ENCODE measurements at regions not wholly inside any gene's neighbourhood (a gene's known extent, or its start where the extent isn't known, plus 50 kb on each side); places are given as distances from the start of the nearest gene placed in this dataset.
"Not testable (repeated sequence)": the region's sequence is repeated elsewhere in the genome, so short reads cannot be mapped to it uniquely, and the experiment has no call there.

DNA sequence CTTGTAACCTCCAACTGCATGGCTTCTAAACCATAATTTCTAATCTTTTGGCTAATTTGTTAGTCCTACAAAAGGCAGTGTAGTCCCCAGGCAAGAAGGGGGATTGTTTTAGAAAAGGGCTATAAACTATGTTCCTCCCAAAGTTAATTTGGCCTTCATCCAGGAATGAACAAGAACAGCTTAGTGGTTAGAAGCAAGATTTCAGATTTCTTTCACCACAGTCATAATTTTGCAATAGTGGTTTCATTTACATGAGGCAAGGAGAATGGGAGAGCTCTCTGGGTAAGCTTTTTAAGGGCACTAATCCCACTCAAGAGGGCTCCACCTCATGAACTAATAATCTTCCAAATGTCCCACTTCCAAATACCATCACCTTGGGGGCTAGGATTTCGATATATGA, 1353.9 kb downstream of the NCAM2 start:
- 71 to 85% methylated on average over 1 of the region's 1 CpG for WGBS, 2 donors
- Histone ChIP-seq H3K27ac (no peak overlapping the region), H3K36me3 (no peaks in the 10 kb centered on the region), H3K27me3 (no peaks in the 10 kb centered on the region), H3K9me3 (no peaks in the 10 kb centered on the region), H3K4me1 (no peaks in the 10 kb centered on the region), H3K4me3 (no peak overlapping the region)
- no peak for DNase-seq
- no peak for ATAC-seq (ENCODE audit: low FRiP score in 2 of 2)
- TF ChIP-seq EP300 (IDR thresholded peaks at IDR 0.05), result no peak
- no peak for TF ChIP-seq CTCF (IDR thresholded peaks at IDR 0.05)
- TF ChIP-seq POLR2AphosphoS5 (IDR thresholded peaks at IDR 0.05), result no peak
- no peak for TF ChIP-seq POLR2A (IDR thresholded peaks at IDR 0.05)

DNA sequence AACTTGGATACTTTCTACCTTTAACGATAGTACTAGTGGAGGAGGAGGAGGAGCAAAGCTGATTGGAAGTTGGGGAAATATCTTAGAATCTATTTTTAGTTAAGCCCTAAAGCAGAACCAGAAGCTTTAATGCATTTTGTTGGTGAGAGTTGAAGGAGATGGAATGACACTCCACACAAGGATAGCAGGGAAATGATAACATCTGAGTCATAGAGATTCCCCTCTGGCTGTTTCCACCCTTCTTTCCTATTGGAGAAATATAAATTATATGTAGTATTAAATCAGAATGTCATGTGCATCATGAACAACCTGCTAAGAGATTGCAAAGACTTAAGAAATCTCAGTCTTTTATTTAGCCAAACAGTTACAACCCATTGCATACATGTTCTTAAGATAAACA, 1357.7 kb downstream of the NCAM2 start:
- no peak overlapping the region for H3K27ac ChIP-seq
- no peaks in the 10 kb centered on the region for H3K27me3 ChIP-seq
- no peaks in the 10 kb centered on the region for H3K9me3 ChIP-seq
- H3K4me3 ChIP-seq, result no peak overlapping the region
- DNase-seq (no peak), ATAC-seq (ENCODE audit: low FRiP score in 2 of 2) (no peak)
- H3K36me3 ChIP-seq, result no peaks in the 10 kb centered on the region
- no peak for TF ChIP-seq CTCF (IDR thresholded peaks at IDR 0.05)
- TF ChIP-seq POLR2AphosphoS5 (IDR thresholded peaks at IDR 0.05), result no peak
- TF ChIP-seq EP300 (IDR thresholded peaks at IDR 0.05), result no peak
- no peak for TF ChIP-seq POLR2A (IDR thresholded peaks at IDR 0.05)
- WGBS, 2 donors, result 88 to 91% methylated on average over 1 of the region's 1 CpG
- no peaks in the 10 kb centered on the region for H3K4me1 ChIP-seq

- no peak for TF ChIP-seq CTCF (IDR thresholded peaks at IDR 0.05)
- no peak for TF ChIP-seq POLR2AphosphoS5 (IDR thresholded peaks at IDR 0.05)
- no peak for TF ChIP-seq POLR2A (IDR thresholded peaks at IDR 0.05)
- no peak for TF ChIP-seq EP300 (IDR thresholded peaks at IDR 0.05)
- Histone ChIP-seq H3K4me3 (no peak overlapping the region), H3K36me3 (no peaks in the 10 kb centered on the region), H3K27ac (no peak overlapping the region), H3K27me3 (no peaks in the 10 kb centered on the region), H3K9me3 (no peaks in the 10 kb centered on the region), H3K4me1 (no peaks in the 10 kb centered on the region)
- WGBS, 2 donors, result 63 to 65% methylated on average over 4 of the region's 4 CpGs
- DNase-seq (no peak), ATAC-seq (ENCODE audit: low FRiP score in 2 of 2) (no peak)
Observed at GRCh38 chr21:22356663-22357062, 1358.5 kb downstream of the NCAM2 start.

GRCh38 chr21:22359599-22359998, 1361.4 kb downstream of the NCAM2 start:
- 79 to 93% methylated on average over 5 of the region's 5 CpGs for WGBS, 2 donors

GRCh38 chr21:22363504-22363903, 1365.3 kb downstream of the NCAM2 start:
- no peaks in the 10 kb centered on the region for H3K4me1 ChIP-seq
- TF ChIP-seq POLR2A (IDR thresholded peaks at IDR 0.05) (no peak), CTCF (IDR thresholded peaks at IDR 0.05) (no peak), EP300 (IDR thresholded peaks at IDR 0.05) (no peak)
- no peak for DNase-seq

More at GRCh38 chr21:22359599-22359998, 1361.4 kb downstream of the NCAM2 start:
- not testable (repeated sequence) for H3K36me3 ChIP-seq; H3K9me3 ChIP-seq; H3K4me3 ChIP-seq; H3K27ac ChIP-seq; DNase-seq; H3K27me3 ChIP-seq; H3K4me1 ChIP-seq; ATAC-seq (ENCODE audit: low FRiP score in 2 of 2)

More at GRCh38 chr21:22363504-22363903, 1365.3 kb downstream of the NCAM2 start:
- no peaks in the 10 kb centered on the region for H3K27me3 ChIP-seq
- no peaks in the 10 kb centered on the region for H3K36me3 ChIP-seq
- ATAC-seq (ENCODE audit: low FRiP score in 2 of 2), result no peak
- H3K9me3 ChIP-seq, result no peaks in the 10 kb centered on the region
- H3K4me3 ChIP-seq, result no peak overlapping the region
- WGBS, 2 donors, result 80 to 97% methylated on average over 3 to 7 of the region's 7 CpGs
- no peak overlapping the region for H3K27ac ChIP-seq

All from upper lobe of left lung (tissue), 6 donors.